ENCODE measurements at regions not wholly inside any gene's neighbourhood (a gene's known extent, or its start where the extent isn't known, plus 50 kb on each side); places are given as distances from the start of the nearest gene placed in this dataset.
A peak's percentile ranks its signal among the peaks of the same experiment; 100 is the strongest.

DNA sequence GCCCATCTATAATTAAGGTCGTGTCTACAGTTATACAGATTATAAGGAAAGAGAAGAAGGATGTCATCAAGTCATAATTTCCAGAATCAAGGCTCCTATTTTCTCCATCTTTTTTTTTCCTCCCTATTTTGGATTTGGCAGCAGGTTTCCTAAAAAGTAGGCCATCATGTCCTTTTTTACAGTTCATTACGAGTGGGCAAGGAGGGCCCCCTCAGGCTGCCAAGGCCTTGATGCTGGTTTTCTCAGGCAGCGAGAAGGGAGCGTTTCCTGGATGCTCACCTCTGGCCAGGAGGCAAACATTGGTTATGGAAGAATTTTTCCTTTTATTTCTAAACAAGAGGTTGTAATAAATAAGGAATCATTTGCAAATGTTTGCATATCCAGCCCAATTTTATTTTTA, 414.6 kb downstream of the DHX35 start:
- H3K9me3 ChIP-seq, result no peaks in the 10 kb centered on the region
- no peak for DNase-seq
- no peak for TF ChIP-seq CTCF (IDR thresholded peaks at IDR 0.05)
- H3K4me1 ChIP-seq, result peaks cover 0 to 6% (median 0%) of the 10 kb centered on the region in 9 donors
- H3K36me3 ChIP-seq, result no peaks in the 10 kb centered on the region
- 74 to 76% methylated on average over 4 of the region's 4 CpGs for WGBS, 2 donors
- no peak for ATAC-seq
- peaks cover 0 to 7% (median 0%) of the 10 kb centered on the region in 7 donors for H3K27me3 ChIP-seq
- no peak overlapping the region for H3K27ac ChIP-seq
- intact Hi-C loops (cut with DNase I), result no loop called here
- no peak overlapping the region for H3K4me3 ChIP-seq

DNA sequence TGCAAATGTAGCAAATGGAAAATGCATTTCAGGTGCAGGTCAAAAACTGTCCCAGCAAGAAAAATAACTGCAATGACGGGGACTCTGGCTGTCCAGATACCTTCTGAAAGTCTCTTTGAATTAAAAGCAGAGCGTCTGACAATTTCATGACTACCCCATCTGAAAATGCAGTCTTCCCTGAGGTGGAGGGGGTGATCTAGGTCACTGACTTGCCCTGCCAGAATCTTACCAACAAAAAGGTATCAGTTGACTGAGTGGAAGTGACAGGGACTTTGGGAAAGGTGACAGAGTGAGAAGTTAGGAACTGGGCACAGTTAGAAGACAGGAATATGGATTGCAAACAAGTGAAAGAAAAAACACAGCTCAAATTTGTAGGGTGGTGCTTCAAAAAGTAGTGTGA, 402.2 kb downstream of the DHX35 start:
- Histone ChIP-seq H3K9me3 (peaks cover 0 to 3% (median 0%) of the 10 kb centered on the region in 11 donors), H3K4me1 (no peaks in the 10 kb centered on the region), H3K27me3 (peaks cover 0 to 3% (median 0%) of the 10 kb centered on the region in 7 donors), H3K36me3 (no peaks in the 10 kb centered on the region), H3K4me3 (no peak overlapping the region), H3K27ac (no peak overlapping the region)
- WGBS, 2 donors, result 74 to 80% methylated on average over 2 of the region's 2 CpGs
- no peak for TF ChIP-seq CTCF (IDR thresholded peaks at IDR 0.05)
- DNase-seq (no peak), ATAC-seq (no peak)
- intact Hi-C loops (cut with DNase I), result no loop called here

DNA sequence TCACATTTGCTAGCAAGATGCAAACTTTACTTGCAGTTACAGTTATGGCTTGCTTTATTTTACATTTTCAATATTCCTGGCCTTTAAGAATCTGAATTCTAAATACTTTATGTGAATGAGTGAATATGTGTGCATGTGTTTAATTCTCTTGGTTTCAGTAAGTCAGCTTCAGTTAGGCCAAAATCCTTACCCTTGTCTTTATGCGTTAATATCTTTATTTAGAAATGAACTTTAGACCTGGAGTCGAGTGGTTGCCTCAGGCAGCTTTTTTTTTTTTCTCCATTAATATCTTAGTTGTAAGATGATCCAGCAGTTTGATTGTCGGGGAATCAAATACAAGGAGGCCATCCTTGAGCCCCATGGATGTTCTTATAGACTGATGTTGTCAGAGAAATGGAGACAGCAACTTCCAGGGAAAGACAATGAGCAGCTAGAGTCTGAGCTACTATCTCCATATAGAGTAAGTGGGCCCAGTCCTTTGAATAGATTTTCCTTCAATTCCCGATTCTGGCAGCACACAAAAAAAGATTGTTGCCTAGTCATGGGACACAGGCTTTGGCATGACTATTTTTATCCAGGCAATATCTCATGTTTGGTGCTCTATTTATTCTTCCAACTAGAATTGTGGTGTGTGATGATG, 398.0 kb downstream of the DHX35 start:
- Histone ChIP-seq H3K4me3 (no peak overlapping the region), H3K36me3 (no peaks in the 10 kb centered on the region), H3K4me1 (peaks cover 0 to 6% (median 0%) of the 10 kb centered on the region in 9 donors), H3K27me3 (no peaks in the 10 kb centered on the region), H3K9me3 (no peaks in the 10 kb centered on the region), H3K27ac (no peak overlapping the region)
- TF ChIP-seq CTCF (IDR thresholded peaks at IDR 0.05), result no peak
- WGBS, 2 donors, result 73 to 79% methylated on average over 4 of the region's 4 CpGs
- intact Hi-C loops (cut with DNase I), result no loop called here
- ATAC-seq, result no peak
- no peak for DNase-seq

DNA sequence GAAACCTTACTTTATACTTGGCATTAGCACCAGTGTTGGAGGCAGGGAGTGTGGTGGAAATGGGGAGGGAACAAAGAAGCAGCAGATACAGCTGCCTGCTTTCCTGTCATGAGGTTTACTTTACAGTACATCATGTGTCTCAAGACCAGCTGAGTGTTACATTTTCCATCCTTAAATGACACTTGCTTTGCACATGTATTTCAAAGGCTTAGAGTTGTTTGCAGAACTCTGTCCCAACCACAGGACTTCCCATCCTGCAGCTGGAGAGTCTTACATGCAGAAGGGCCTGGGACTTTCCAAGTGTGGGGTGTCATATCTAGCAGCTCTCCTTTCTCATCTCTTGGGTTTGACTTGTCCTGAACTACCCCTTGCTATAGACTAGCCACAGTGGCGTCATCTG, 395.9 kb downstream of the DHX35 start:
- no peak for TF ChIP-seq CTCF (IDR thresholded peaks at IDR 0.05)
- peak overlapping the region in 3 of 10 donors; percentile 31 to 57 (median 33) for H3K27ac ChIP-seq
- DNase-seq (peak in 1 of 2 donors; percentile 9), ATAC-seq (peak in 7 of 8 donors; percentile 58 to 90 (median 79))
- H3K4me1 ChIP-seq, result peaks cover 0 to 6% (median 0%) of the 10 kb centered on the region in 9 donors
- H3K27me3 ChIP-seq, result no peaks in the 10 kb centered on the region
- 69 to 89% methylated on average over 1 of the region's 1 CpG for WGBS, 2 donors
- intact Hi-C loops (cut with DNase I), result no loop called here
- H3K36me3 ChIP-seq, result no peaks in the 10 kb centered on the region
- no peak overlapping the region for H3K4me3 ChIP-seq
- H3K9me3 ChIP-seq, result no peaks in the 10 kb centered on the region
